Sigmoid colon (tissue), 6 donors: ENCODE measurements at regions not wholly inside any gene's neighbourhood (a gene's known extent, or its start where the extent isn't known, plus 50 kb on each side); places are given as distances from the start of the nearest gene placed in this dataset.

ENCODE experiments used
- DNase-seq: peaks from one replicate; pipeline ENCODE4 v3.0.0-alpha.2; 2019
- H3K27ac ChIP-seq, 4 donors: fragments of 200-600 bp; sonication (generic); one replicate each; pipeline ENCODE4 v1.5.1; 2016 to 2019; ENCODE audit warnings: mild to moderate bottlenecking in 1 of 4
- H3K27me3 ChIP-seq, 3 donors: fragments of 200-600 bp; sonication (generic); one replicate each; pipeline ENCODE4 v1.5.1; 2019; ENCODE audit warnings: mild to moderate bottlenecking in 1 of 3
- H3K36me3 ChIP-seq, 4 donors: fragments of 200-600 bp; sonication (generic); one replicate each; pipeline ENCODE4 v1.5.1; 2016 to 2019
- H3K4me1 ChIP-seq, 4 donors: fragments of 200-600 bp; sonication (generic); one replicate each; pipeline ENCODE4 v1.5.1; 2017 to 2019
- H3K4me3 ChIP-seq, 4 donors: fragments of 200-600 bp; sonication (generic); one replicate each; pipeline ENCODE4 v1.5.1; 2017 to 2019; ENCODE audit warnings: mild to moderate bottlenecking in 2 of 4, moderate library complexity in 1 of 4
- H3K9me3 ChIP-seq, 4 donors: fragments of 200-600 bp in 3 of 4; sonication (generic) in 3 of 4; one replicate each; pipeline versions ENCODE4 v1.5.1 to v1.6.1; 2013 to 2019
- EP300 ChIP-seq, 4 donors: sonication (generic); formaldehyde crosslinking; IDR thresholded peaks; one replicate each; pipeline ENCODE4 v1.6.1; 2017; ENCODE audit warnings: antibody characterized with exemption in 4 of 4
- POLR2A ChIP-seq, 2 donors: fragments of 450-650 bp; IDR thresholded peaks; one replicate each; pipeline ENCODE4 v1.6.1; 2016; ENCODE audit warnings: antibody characterized with exemption in 2 of 2, mild to moderate bottlenecking in 2 of 2, moderate library complexity in 2 of 2
- POLR2AphosphoS5 ChIP-seq, 4 donors: sonication (generic); formaldehyde crosslinking; IDR thresholded peaks; one replicate each; pipeline ENCODE4 v1.6.1; 2017; ENCODE audit warnings: antibody characterized with exemption in 4 of 4
- WGBS, 2 donors: extraction: QIAGEN DNeasy Blood & Tissue Kit; methylation state at CpG; one replicate each; pipeline ENCODE4 v1.1.7; 2013; 5-methylcytosine and 5-hydroxymethylcytosine counted together
- intact Hi-C: fragments of 100-400 bp; cut with DNase I; formaldehyde crosslinking; loops from one replicate; pipeline ENCODE4 v1.15.1; 2023
- TF ChIP-seq, protein P1 (sequence below), 4 experiments: fragments of 450-650 bp in 3 of 4; fragments of 200-600 bp in 1 of 4; IDR thresholded peaks; one replicate each; pipeline ENCODE4 v1.5.1; 2016 to 2019; ENCODE audit warnings: antibody characterized with exemption in 4 of 4, mild to moderate bottlenecking in 3 of 4, moderate library complexity in 2 of 4
- donor health status: healthy with polysubstance abuse.
- donor health status: healthy.

- no peak for TF ChIP-seq EP300 (IDR thresholded peaks at IDR 0.05)
- no peak for TF ChIP-seq POLR2AphosphoS5 (IDR thresholded peaks at IDR 0.05)
- TF ChIP-seq, protein P1, sequence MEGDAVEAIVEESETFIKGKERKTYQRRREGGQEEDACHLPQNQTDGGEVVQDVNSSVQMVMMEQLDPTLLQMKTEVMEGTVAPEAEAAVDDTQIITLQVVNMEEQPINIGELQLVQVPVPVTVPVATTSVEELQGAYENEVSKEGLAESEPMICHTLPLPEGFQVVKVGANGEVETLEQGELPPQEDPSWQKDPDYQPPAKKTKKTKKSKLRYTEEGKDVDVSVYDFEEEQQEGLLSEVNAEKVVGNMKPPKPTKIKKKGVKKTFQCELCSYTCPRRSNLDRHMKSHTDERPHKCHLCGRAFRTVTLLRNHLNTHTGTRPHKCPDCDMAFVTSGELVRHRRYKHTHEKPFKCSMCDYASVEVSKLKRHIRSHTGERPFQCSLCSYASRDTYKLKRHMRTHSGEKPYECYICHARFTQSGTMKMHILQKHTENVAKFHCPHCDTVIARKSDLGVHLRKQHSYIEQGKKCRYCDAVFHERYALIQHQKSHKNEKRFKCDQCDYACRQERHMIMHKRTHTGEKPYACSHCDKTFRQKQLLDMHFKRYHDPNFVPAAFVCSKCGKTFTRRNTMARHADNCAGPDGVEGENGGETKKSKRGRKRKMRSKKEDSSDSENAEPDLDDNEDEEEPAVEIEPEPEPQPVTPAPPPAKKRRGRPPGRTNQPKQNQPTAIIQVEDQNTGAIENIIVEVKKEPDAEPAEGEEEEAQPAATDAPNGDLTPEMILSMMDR (IDR thresholded peaks at IDR 0.05), result no peak
- TF ChIP-seq POLR2A (IDR thresholded peaks at IDR 0.05), result no peak
- Histone ChIP-seq H3K4me1 (no peaks in the 10 kb centered on the region), H3K36me3 (no peaks in the 10 kb centered on the region), H3K27me3 (no peaks in the 10 kb centered on the region), H3K4me3 (no peak overlapping the region), H3K27ac (no peak overlapping the region), H3K9me3 (no peaks in the 10 kb centered on the region)
- no peak for DNase-seq
- WGBS, 2 donors, result 81 to 88% methylated on average over 4 of the region's 4 CpGs
- intact Hi-C loops, result no loop called here
Measured at GRCh38 chr13:75013818-75014217, 468.2 kb downstream of the TBC1D4 start.

GRCh38 chr13:75010941-75011340 is 471.0 kb downstream of the TBC1D4 start:
- DNase-seq, result no peak
- 88 to 91% methylated on average over 4 of the region's 4 CpGs for WGBS, 2 donors
- intact Hi-C loops, result no loop called here
- H3K27ac ChIP-seq, result no peak overlapping the region
- no peak for TF ChIP-seq EP300 (IDR thresholded peaks at IDR 0.05)
- TF ChIP-seq POLR2A (IDR thresholded peaks at IDR 0.05), result no peak
- TF ChIP-seq POLR2AphosphoS5 (IDR thresholded peaks at IDR 0.05), result no peak
- no peaks in the 10 kb centered on the region for H3K36me3 ChIP-seq
- H3K4me1 ChIP-seq, result no peaks in the 10 kb centered on the region
- H3K27me3 ChIP-seq, result no peaks in the 10 kb centered on the region
- no peaks in the 10 kb centered on the region for H3K9me3 ChIP-seq
- no peak overlapping the region for H3K4me3 ChIP-seq

DNA sequence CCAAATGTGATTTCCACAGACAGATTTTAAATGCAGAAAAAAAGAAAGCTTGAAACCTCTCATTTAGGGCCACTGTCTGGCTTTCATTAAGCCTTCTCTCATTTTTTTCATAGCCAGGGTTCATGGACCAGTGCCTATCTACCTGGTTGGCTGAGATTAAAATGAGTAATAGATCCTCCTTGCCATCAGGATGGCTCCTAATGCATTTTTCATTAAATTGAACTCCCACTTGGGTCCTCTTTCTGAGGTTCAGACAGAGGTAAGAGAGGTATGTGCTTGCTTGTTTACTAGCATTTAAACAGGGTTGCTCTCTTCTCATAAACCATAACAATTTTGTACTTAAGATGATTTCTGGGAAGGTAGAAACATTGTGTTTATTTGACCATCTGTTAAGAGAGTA is 473.0 kb downstream of the TBC1D4 start:
- no peak for DNase-seq
- Histone ChIP-seq H3K27me3 (no peaks in the 10 kb centered on the region), H3K27ac (no peak overlapping the region), H3K4me1 (no peaks in the 10 kb centered on the region), H3K9me3 (no peaks in the 10 kb centered on the region), H3K36me3 (no peaks in the 10 kb centered on the region), H3K4me3 (no peak overlapping the region)
- intact Hi-C loops, result no loop called here
- TF ChIP-seq EP300 (IDR thresholded peaks at IDR 0.05), result no peak
- no peak for TF ChIP-seq POLR2AphosphoS5 (IDR thresholded peaks at IDR 0.05)
- TF ChIP-seq, protein P1 (IDR thresholded peaks at IDR 0.05), result no peak
- no peak for TF ChIP-seq POLR2A (IDR thresholded peaks at IDR 0.05)

DNA sequence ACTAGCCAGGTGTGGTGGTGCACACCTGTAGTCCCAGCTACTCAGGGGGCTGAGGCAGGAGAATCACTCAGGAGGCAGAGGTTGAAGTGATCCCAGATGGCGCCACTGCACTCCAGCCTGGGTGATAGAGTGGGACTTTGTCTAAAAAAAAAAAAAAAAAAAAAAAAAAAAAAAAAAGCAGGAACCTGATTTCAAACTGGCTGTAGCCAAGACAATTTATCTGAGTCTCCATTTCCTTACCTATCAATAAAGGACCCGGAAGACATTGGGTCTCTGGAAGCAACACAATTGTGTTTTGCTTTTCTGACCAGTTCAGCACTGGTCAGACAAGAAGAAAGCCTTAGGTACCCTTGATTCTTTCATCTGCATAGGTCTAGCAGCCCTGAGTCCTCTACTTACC is 491.0 kb downstream of the TBC1D4 start:
- no peak for DNase-seq
- Histone ChIP-seq H3K27ac (no peak overlapping the region), H3K9me3 (no peaks in the 10 kb centered on the region), H3K4me1 (no peaks in the 10 kb centered on the region), H3K27me3 (no peaks in the 10 kb centered on the region), H3K4me3 (no peak overlapping the region), H3K36me3 (no peaks in the 10 kb centered on the region)
- WGBS, 2 donors, result 78 to 81% methylated on average over 2 of the region's 2 CpGs
- TF ChIP-seq POLR2AphosphoS5 (IDR thresholded peaks at IDR 0.05) (no peak), EP300 (IDR thresholded peaks at IDR 0.05) (no peak), POLR2A (IDR thresholded peaks at IDR 0.05) (no peak)
- TF ChIP-seq, protein P1 (IDR thresholded peaks at IDR 0.05), result no peak
- intact Hi-C loops, result no loop called here

DNA sequence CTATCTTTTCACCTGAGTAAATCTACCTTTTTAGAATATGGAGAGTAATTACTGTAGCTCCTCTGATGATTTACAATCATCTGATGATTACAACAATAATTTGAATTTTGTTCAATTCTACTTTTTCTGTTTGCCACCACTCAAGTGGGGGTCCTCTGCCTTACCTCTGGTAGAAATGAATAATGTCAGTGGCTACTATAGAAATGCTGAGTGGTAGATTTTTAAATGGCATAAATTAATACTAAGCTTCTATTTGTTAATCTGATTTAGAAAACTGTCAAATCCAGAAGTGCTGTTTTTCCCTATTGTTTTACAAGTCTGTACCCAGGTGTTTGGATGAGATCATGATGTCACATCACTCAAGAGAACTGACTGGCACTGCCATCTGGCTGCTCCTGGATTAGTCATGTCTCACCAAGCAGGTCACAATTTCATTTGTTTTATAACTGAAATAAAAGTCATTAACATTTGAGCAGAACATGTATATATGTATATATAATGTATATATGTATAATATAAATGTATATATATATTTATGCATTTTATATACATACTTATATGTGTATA is 494.8 kb downstream of the TBC1D4 start:
- H3K4me1 ChIP-seq, result no peaks in the 10 kb centered on the region
- intact Hi-C loops, result no loop called here
- no peak overlapping the region for H3K27ac ChIP-seq
- no peak overlapping the region for H3K4me3 ChIP-seq
- H3K36me3 ChIP-seq, result no peaks in the 10 kb centered on the region
- no peak for DNase-seq
- H3K9me3 ChIP-seq, result no peaks in the 10 kb centered on the region
- no peak for TF ChIP-seq EP300 (IDR thresholded peaks at IDR 0.05)
- no peak for TF ChIP-seq POLR2AphosphoS5 (IDR thresholded peaks at IDR 0.05)
- no peak for TF ChIP-seq POLR2A (IDR thresholded peaks at IDR 0.05)
- TF ChIP-seq, protein P1 (IDR thresholded peaks at IDR 0.05), result no peak
- H3K27me3 ChIP-seq, result no peaks in the 10 kb centered on the region
